GM18858 (cell line): ENCODE measurements at regions not wholly inside any gene's neighbourhood (a gene's known extent, or its start where the extent isn't known, plus 50 kb on each side); places are given as distances from the start of the nearest gene placed in this dataset.

Experiments used
- ATAC-seq: cut with Tn5 transposase; IDR thresholded peaks from one replicate; pipeline ENCODE4 v1.9.1; 2021; ENCODE audit not compliant: unreplicated experiment

DNA sequence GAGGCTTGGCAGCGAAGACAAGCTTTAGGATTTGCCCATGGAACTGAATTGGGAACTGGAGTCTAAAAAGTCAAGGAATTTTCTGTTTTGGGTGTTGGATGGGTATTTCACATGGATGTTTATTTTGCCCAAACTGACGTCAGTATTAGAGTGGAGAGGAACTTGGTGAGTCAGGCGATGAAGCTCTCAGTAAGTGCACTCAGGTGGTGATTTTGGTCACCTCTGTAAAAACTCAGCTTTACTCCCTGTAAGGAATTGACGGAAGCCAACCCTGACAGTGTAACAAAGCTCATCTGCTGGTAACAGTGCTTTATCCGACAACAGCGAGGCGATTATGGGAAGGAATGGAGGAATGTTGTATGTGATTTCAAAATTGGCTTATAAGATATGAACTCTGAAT, 77.0 kb upstream of the PGRMC2 start:
- no peak for ATAC-seq

- no peak for ATAC-seq
These were observed 76.4 kb upstream of the PGRMC2 start for GRCh38 chr4:128363966-128364365.

DNA sequence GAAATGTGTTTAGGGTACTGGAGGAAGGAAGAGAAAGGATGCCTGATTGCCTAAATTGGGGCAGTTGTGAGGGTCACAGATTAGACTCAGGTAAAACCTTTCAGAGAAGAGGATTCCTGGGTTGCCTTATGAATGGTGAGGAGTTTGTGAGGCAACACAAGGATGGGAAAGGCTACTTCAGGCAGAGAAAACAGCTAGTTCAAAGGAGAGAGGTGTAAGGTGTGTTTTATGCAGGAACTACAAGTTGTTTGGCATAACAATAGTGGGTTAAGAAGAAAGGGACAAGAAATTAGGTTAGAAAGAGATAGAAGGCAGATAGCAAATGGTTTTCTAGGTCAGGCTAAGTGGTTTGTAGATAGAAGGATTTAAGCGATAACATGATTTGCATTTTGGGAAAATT, 75.1 kb upstream of the PGRMC2 start:
- ATAC-seq = no peak

GRCh38 chr4:128359422-128359821, 71.8 kb upstream of the PGRMC2 start:
- no peak for ATAC-seq

DNA sequence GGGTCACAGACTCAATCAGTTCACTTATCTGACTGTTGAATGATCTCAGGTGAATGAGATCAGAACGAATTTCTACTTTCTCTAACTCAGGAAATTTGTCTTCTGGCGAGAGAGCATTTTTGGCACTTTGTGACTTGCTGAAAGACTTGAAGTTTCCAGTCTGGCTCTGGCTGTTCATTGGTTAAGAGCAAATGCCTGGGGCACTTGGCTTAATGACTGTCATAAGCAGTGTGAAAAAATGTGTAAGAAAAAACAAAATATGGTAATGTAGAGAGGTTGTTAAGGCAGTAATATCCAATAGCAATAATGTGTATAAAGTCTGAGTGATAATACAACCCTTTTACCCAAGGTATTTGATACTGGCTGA, 71.3 kb upstream of the PGRMC2 start:
- no peak for ATAC-seq

DNA sequence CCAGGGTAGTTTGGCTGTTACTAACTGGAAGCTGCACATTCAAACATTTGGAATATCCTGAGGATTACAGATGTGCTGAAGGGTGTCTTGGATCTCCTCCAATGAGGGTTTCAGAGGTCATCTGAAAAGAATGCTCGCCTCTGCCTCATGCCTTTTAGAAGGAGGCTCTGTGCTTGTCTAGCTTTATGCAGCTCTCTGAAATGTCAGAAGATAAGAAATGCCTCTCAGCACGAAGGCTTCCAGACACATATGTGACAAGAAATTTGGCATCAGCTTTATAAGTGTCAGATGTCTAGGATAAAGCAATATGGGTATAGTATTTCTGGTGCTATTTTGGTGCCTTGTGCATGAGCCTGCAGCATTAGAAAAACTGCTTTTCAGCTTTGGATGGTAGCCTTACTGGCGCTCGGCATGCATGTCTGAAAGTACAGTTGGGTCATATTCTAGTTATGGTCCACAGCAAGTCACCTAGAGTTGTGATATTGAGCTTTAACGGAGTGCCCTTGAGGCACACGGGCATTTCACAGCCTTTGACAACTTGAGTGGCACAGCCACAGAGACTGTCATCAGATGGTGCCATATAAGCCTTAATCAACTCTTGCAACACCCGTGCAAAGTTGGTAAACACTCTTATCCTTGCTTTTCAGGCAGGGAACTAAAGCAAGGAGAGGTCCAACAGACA, 70.8 kb upstream of the PGRMC2 start:
- ATAC-seq = no peak

- ATAC-seq = no peak
These were observed 69.7 kb upstream of the PGRMC2 start for GRCh38 chr4:128357286-128357685.

GRCh38 chr4:128355305-128355704, 67.7 kb upstream of the PGRMC2 start:
- ATAC-seq = peak; percentile 56

- no peak for ATAC-seq
These were observed 66.7 kb upstream of the PGRMC2 start for GRCh38 chr4:128354205-128354821.

DNA sequence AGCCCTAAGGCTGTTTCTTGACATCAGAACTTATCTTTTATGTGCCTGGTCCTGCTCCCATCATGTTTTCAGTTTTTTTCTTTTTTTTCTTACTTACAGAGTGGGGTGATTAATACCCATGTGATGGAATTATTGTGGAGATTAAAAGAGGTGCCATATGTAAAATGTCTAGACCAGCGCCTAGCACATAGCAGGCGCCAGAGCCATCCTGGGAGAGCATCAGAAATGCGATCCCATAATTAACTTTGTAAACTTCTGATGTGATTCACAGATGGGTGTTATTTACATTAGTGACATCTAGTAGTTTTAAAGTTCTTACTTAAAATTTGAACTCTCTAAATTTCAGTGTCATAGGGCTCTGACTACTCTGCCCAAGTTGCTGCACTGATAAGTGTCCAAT, 66.2 kb upstream of the PGRMC2 start:
- ATAC-seq = no peak

DNA sequence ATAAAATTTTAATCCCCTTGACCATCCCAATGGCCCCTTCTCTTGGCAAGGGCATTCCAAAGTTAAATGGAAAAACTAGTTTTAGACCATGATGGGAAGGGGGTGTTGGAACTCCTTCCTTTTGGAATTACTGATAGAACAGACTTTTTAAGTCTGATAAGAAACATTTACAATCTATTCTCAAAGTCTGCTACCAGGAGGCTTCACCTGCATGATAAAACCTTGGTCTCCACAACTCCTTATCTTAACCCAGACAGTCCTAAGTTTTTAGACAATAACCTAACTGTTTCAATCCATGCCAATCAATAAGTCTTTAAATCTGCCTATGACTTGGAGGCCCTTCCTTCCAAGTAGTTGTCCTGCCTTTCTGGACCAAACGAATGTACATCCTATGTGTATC, 63.9 kb upstream of the PGRMC2 start:
- ATAC-seq = no peak

GRCh38 chr4:128350449-128351045, 62.9 kb upstream of the PGRMC2 start:
- no peak for ATAC-seq

DNA sequence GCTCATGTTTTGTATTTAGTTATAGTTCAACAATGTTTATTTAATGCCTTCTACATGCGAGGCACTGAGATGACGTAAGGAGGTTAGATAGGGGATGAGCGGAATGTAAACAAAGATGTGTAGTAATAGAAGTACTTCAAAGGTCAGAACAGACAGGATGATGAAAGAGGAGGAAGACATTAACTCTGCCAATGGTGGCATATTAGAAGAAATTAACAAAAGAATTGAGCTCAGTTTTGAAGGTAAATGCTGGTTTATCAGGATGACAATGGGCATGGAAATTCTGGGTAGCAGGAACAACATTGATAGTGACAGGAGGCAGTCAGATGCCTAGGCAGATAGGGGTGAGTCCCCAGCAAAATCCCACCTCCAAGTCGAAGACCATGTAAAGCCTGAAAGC, 62.3 kb upstream of the PGRMC2 start:
- ATAC-seq = no peak

DNA sequence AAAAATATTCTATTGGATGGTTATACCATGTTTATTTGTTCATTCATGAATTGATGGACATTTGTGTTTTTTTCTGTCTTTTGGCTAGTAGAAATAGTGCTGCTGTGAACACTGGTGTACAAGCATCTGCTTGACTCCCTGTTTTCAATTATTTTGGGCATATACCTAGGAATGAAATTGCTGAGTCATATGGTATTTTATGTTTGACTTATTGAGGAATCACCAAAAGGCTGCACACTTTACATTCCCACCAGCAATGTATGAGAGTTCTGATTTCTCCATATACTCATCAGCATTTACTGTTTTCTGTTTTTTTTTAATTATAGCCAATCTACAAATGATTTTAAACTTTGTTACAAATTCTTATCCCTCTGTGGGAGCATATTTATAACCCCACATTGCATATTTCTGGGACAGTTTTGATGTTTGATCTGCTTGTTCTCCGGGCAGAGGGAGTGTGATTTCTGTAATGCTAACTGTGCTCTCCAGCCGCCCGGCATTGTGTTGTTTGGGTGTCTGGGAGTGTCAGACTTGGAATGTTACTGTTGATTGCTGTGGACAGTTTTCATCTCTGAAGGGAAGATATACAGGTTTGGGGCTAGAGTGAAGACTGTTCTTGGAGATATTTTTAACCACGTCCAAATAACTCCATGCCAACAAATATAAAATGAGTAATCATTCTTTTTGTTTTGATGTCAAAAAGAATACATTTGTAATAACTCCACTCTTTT, 60.5 kb upstream of the PGRMC2 start:
- no peak for ATAC-seq

DNA sequence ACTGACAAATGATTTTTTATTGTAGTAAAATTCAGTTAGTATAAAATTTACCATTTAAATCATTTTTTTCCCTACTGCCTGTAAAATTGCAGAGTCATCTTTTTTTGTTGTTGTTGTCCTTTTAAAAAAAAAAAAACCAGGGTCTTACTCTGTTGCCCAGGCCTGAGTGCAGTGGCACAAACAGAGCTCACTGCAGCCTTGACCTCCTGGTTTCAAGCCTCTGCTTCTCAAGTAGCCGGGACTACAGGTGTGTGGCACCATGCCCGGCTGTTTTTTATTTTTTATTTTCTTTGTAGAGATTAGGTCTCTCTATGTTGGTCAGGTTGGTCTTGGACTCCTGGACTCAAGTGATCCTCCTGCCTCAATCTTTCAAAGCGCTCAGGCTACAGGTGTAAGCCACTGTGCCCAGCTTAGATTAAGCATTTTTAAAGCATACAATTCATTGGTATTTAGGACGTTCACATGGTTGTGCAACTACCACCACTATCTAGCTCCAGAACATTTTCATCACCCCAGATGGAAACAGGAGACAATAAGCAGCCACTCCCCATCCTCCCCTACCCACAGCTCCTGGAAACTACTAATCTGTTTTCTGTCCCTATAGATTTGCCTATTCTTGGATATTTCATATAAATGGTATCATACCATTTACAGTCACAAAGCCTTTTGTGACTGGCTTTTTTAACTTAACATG, 59.7 kb upstream of the PGRMC2 start:
- no peak for ATAC-seq

DNA sequence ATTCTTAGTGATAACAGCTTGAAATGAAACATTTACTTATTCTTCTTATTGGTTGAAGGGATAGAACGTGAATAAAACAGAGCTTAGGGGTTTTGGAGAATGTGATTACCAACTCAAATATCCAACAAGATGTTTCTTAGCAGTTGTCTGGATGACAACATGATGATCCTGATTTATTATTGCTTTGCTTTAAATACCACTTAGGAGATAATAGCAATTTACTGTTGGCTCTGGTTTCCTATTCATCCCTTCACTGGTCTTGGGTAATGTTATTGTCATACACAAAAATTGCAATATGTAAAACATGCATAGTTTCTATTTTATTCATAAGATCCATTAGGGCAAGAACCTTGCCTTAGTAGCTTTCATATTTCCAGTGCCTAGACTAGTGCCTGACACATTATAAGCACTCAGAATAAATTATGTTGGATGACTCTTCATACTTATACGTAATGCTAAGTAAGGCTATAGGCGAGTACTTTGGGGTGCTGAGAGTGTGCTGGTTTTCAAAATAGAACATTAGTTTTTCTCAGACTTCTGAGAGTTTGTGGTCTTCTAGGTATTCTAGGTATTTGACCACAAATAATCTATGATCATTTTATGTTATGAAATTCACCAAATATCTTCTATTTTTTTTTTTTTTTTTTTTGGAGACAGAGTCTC, 58.6 kb upstream of the PGRMC2 start:
- ATAC-seq = no peak

DNA sequence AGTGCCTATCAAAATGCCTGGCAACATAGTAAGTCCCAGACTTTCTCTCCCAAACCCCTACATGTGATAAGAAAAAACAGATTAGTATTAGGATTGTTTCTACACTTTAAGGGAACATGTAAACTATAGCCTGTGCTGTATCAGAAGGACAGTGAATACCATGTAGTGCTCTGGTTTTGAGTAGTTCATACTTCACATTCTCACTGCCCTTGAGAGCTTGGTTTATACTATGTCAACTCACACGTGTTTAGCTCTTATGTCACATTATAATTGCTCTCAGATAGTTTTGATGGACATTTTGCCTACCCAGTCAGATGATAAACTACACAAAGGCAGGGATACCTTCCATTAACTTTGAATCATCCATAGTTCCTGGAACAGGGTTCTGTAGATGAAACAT, 58.0 kb upstream of the PGRMC2 start:
- ATAC-seq = no peak

DNA sequence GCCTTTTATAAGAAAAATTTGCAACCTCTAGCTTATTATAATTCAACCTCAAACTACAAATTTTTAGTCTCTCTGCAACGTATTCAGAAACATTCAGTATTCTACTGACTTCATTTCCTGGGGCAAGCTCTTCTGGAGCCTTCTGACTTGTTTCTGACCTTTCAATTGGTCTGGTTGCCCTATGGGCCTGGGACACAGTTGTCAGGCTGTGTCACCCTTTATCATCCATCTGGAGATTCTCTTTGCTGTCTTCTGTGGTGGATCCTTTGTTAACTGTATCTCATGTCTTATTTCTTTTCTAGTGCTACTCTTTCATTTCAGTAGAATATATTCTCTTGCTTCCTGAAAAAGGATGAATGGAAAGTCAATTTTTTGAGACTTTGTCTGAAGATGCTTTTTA, 55.1 kb upstream of the PGRMC2 start:
- ATAC-seq = no peak

GRCh38 chr4:128341634-128342033, 54.0 kb upstream of the PGRMC2 start:
- ATAC-seq = no peak

GRCh38 chr4:128338634-128339355, 51.2 kb upstream of the PGRMC2 start:
- no peak for ATAC-seq
